NCI-H510A treated with DMSO at 0.1 percent for 48 hours (cell line): ENCODE measurements at regions not wholly inside any gene's neighbourhood (a gene's known extent, or its start where the extent isn't known, plus 50 kb on each side); places are given as distances from the start of the nearest gene placed in this dataset.

Experiments used
- DNase-seq: peaks from one replicate; lab custom pipeline; 2025; lab: John Stamatoyannopoulos, UW

- no peak for DNase-seq
Observed at GRCh38 chr3:115475178-115476041, 147.9 kb upstream of the GAP43 start.

GRCh38 chr3:115476472-115476871, 146.8 kb upstream of the GAP43 start:
- DNase-seq, result no peak

GRCh38 chr3:115478359-115478758, 145.0 kb upstream of the GAP43 start:
- no peak for DNase-seq

- DNase-seq, result no peak
Observed at GRCh38 chr3:115486880-115487279, 136.4 kb upstream of the GAP43 start.

- no peak for DNase-seq
Observed at GRCh38 chr3:115487968-115488367, 135.3 kb upstream of the GAP43 start.

- no peak for DNase-seq
Observed at GRCh38 chr3:115488409-115488808, 134.9 kb upstream of the GAP43 start.

GRCh38 chr3:115494826-115495225, 128.5 kb upstream of the GAP43 start:
- DNase-seq, result no peak

- no peak for DNase-seq
Observed at GRCh38 chr3:115498421-115498820, 124.9 kb upstream of the GAP43 start.

GRCh38 chr3:115498898-115499297, 124.4 kb upstream of the GAP43 start:
- no peak for DNase-seq

- no peak for DNase-seq
Observed at GRCh38 chr3:115499666-115500065, 123.6 kb upstream of the GAP43 start.

- no peak for DNase-seq
Observed at GRCh38 chr3:115500795-115501194, 122.5 kb upstream of the GAP43 start.

GRCh38 chr3:115502128-115502527, 121.2 kb upstream of the GAP43 start:
- DNase-seq, result no peak

GRCh38 chr3:115503394-115503793, 119.9 kb upstream of the GAP43 start:
- DNase-seq, result no peak

GRCh38 chr3:115508562-115508961, 114.7 kb upstream of the GAP43 start:
- DNase-seq, result no peak

GRCh38 chr3:115512565-115513415, 110.5 kb upstream of the GAP43 start:
- peak; percentile 20 for DNase-seq

GRCh38 chr3:115513416-115513800, 109.9 kb upstream of the GAP43 start:
- DNase-seq, result no peak

GRCh38 chr3:115517457-115518050, 105.8 kb upstream of the GAP43 start:
- DNase-seq, result no peak

- DNase-seq, result no peak
Observed at GRCh38 chr3:115518100-115518852, 105.0 kb upstream of the GAP43 start.

- DNase-seq, result no peak
Observed at GRCh38 chr3:115520241-115520640, 103.1 kb upstream of the GAP43 start.

GRCh38 chr3:115520651-115521245, 102.6 kb upstream of the GAP43 start:
- DNase-seq, result no peak

GRCh38 chr3:115523458-115523857, 99.9 kb upstream of the GAP43 start:
- no peak for DNase-seq

- DNase-seq, result no peak
Observed at GRCh38 chr3:115524549-115524948, 98.8 kb upstream of the GAP43 start.
